Natural killer cell treated with Interleukin-12 subunit alpha and Interleukin-12 subunit beta and Interleukin-15 and Interleukin-18, amount 100 ng/mL, for 72 hours (primary cell): ENCODE measurements at regions not wholly inside any gene's neighbourhood (a gene's known extent, or its start where the extent isn't known, plus 50 kb on each side); places are given as distances from the start of the nearest gene placed in this dataset.

Experiments used
- ATAC-seq, 2 donors: fragments of 150-1000 bp; cut with Tn5 transposase in 1 of 2; sonication (Bioruptor Pico), chemical (Tn5 transposase) in 1 of 2; 2 replicates each; pipeline ENCODE4 v1.10.0; 2021
- DNase-seq: peaks from one replicate; pipeline ENCODE4 v3.0.0; 2022; ENCODE audit warnings: low spot score
- H3K27ac Mint-ChIP-seq, 2 donors: 1 replicate in 1 of 2; 2 replicates in 1 of 2; pipeline ENCODE4 v1.8.0; 2022; ENCODE audit warnings: mixed read lengths in 2 of 2, mild to moderate bottlenecking in 1 of 2, moderate library complexity in 1 of 2
- H3K27me3 Mint-ChIP-seq, 2 donors: 1 replicate in 1 of 2; 2 replicates in 1 of 2; pipeline ENCODE4 v1.8.0; 2022; ENCODE audit warnings: mixed read lengths in 2 of 2
- H3K36me3 Mint-ChIP-seq: one replicate; pipeline ENCODE4 v1.8.0; 2022; ENCODE audit warnings: mixed read lengths
- H3K4me1 Mint-ChIP-seq, 2 donors: 1 replicate in 1 of 2; 2 replicates in 1 of 2; pipeline ENCODE4 v1.8.0; 2022; ENCODE audit warnings: low read depth in 2 of 2, mixed read lengths in 2 of 2, mild to moderate bottlenecking in 1 of 2
- H3K4me3 Mint-ChIP-seq: one replicate; pipeline ENCODE4 v1.8.0; 2022; ENCODE audit warnings: mixed read lengths
- H3K9me3 Mint-ChIP-seq: 2 replicates; pipeline ENCODE4 v1.8.0; 2022; ENCODE audit warnings: mixed read lengths

- H3K27ac Mint-ChIP-seq = peak overlapping the region; percentile 80 to 96
- H3K4me1 Mint-ChIP-seq = peaks cover 24 to 25% of the 10 kb centered on the region in 2 donors
- DNase-seq = no peak
- peak overlapping the region; percentile 82 for H3K4me3 Mint-ChIP-seq
- peaks cover 0 to 5% of the 10 kb centered on the region in 2 donors for H3K27me3 Mint-ChIP-seq
- no peaks in the 10 kb centered on the region for H3K36me3 Mint-ChIP-seq
- H3K9me3 Mint-ChIP-seq = no peaks in the 10 kb centered on the region
- ATAC-seq = no peak
Observed at GRCh38 chr10:91162050-91162494, 58.4 kb upstream of the PCGF5 start.

GRCh38 chr10:91162495-91163268, 57.8 kb upstream of the PCGF5 start:
- H3K27ac Mint-ChIP-seq = peak overlapping the region; percentile 80 to 96
- peaks cover 30 to 31% of the 10 kb centered on the region in 2 donors for H3K4me1 Mint-ChIP-seq
- DNase-seq (peak; percentile 82), ATAC-seq (peak; percentile 81 to 85)
- H3K9me3 Mint-ChIP-seq = no peaks in the 10 kb centered on the region
- peak overlapping the region; percentile 91 for H3K4me3 Mint-ChIP-seq
- peaks cover 0 to 5% of the 10 kb centered on the region in 2 donors for H3K27me3 Mint-ChIP-seq
- no peaks in the 10 kb centered on the region for H3K36me3 Mint-ChIP-seq

DNA sequence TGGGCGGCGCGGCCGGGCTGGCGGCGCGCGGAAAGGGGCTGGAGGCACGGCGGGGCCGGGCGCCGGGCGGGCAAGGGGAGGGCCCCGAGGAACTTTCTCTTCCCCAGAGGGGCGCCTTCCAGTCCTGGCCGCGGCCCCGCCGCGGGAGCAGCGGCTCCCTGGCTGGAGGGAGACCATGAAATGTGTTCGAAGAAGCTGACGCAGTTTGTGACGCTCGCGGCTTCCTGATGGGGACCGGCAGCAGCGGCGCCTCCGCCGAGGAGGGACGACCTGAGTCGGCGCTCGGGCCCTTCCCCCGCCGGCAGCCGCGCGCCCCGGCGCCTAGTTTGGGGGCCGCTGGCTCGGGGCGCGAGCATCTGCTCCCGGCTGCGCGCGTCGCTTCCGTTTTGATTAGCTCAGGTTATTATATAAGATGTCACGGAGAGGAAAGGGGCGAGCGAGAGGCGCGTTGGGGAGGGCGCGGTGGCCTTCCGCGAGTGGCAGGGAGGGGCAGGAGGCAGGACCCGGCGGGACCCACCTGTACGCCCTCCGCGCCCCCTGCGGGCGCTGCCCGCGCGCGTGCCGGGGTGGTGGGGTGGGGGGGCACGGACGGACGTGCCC, 57.1 kb upstream of the PCGF5 start:
- H3K36me3 Mint-ChIP-seq = no peaks in the 10 kb centered on the region
- peak; percentile 81 for DNase-seq
- peak; percentile 70 to 76 for ATAC-seq
- H3K4me1 Mint-ChIP-seq = peaks cover 35 to 37% of the 10 kb centered on the region in 2 donors
- H3K27me3 Mint-ChIP-seq = peaks cover 0 to 5% of the 10 kb centered on the region in 2 donors
- H3K4me3 Mint-ChIP-seq = peak overlapping the region; percentile 91
- peak overlapping the region; percentile 83 to 88 for H3K27ac Mint-ChIP-seq
- H3K9me3 Mint-ChIP-seq = no peaks in the 10 kb centered on the region

GRCh38 chr10:91163869-91164474, 56.5 kb upstream of the PCGF5 start:
- Mint-ChIP-seq H3K4me1 (peaks cover 32 to 38% of the 10 kb centered on the region in 2 donors), H3K27ac (peak overlapping the region; percentile 83 to 88), H3K4me3 (peak overlapping the region; percentile 91), H3K9me3 (no peaks in the 10 kb centered on the region), H3K27me3 (peaks cover 0 to 5% of the 10 kb centered on the region in 2 donors), H3K36me3 (no peaks in the 10 kb centered on the region)
- DNase-seq (peak; percentile 86), ATAC-seq (peak; percentile 79 to 80)

- H3K4me1 Mint-ChIP-seq = peaks cover 32 to 38% of the 10 kb centered on the region in 2 donors
- H3K4me3 Mint-ChIP-seq = peak overlapping the region; percentile 91
- no peaks in the 10 kb centered on the region for H3K9me3 Mint-ChIP-seq
- H3K36me3 Mint-ChIP-seq = peaks cover 1% of the 10 kb centered on the region
- no peak for ATAC-seq
- H3K27ac Mint-ChIP-seq = peak overlapping the region; percentile 83 to 88
- peaks cover 0 to 5% of the 10 kb centered on the region in 2 donors for H3K27me3 Mint-ChIP-seq
- no peak for DNase-seq
Observed at GRCh38 chr10:91164520-91165065, 55.9 kb upstream of the PCGF5 start.

DNA sequence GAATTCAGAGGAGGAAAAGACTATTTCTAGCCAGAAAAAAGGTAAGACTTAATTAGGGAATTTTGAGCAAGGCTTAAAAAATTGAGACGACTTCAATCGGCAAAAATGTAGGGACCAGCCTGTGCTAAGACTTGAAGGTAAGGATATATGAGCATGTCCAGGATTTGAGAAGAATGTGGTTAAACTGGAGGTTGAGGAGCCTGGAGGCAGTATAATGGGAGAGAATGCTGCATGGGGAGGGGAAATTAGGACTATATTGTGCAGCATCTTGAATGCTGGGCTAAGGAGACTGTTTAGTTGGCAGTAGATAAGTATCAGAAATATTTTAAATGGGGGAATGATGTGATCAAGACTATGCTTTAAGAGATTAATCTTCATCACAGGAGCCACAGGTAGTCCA, 53.1 kb upstream of the PCGF5 start:
- peaks cover 8% of the 10 kb centered on the region for H3K36me3 Mint-ChIP-seq
- no peaks in the 10 kb centered on the region for H3K9me3 Mint-ChIP-seq
- peaks cover 35 to 38% of the 10 kb centered on the region in 2 donors for H3K4me1 Mint-ChIP-seq
- H3K4me3 Mint-ChIP-seq = no peak overlapping the region
- peak overlapping the region in 1 of 2 donors; percentile 10 for H3K27ac Mint-ChIP-seq
- DNase-seq (no peak), ATAC-seq (no peak)
- H3K27me3 Mint-ChIP-seq = no peaks in the 10 kb centered on the region

DNA sequence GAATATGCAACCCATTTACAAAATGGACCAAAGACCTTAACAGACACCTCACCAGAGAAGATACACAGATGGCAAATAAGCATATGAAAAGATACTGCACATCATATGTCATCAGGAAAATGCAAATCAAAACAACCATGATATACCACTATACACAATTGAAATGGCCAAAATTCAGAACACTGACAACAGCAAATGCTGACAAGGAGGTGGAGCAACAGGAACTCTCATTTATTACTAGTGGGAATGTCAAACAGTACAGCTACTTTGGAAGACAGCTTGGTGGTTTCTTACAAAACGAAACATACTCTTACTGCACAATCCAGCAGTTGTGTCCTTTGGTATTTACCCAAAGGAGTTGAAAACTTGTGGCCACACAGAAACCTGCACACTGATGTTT, 50.0 kb upstream of the PCGF5 start:
- Mint-ChIP-seq H3K9me3 (no peaks in the 10 kb centered on the region), H3K27ac (no peak overlapping the region), H3K4me1 (peaks cover 25 to 28% of the 10 kb centered on the region in 2 donors), H3K27me3 (no peaks in the 10 kb centered on the region), H3K36me3 (peaks cover 8% of the 10 kb centered on the region), H3K4me3 (no peak overlapping the region)
- no peak for ATAC-seq
- no peak for DNase-seq
